Hematopoietic multipotent progenitor cell treated with erythropoietin and hydrocortisone succinate and interleukin-3 and kit ligand, for 6 days (in vitro differentiated cells): ENCODE measurements at regions not wholly inside any gene's neighbourhood (a gene's known extent, or its start where the extent isn't known, plus 50 kb on each side); places are given as distances from the start of the nearest gene placed in this dataset.
A peak's percentile ranks its signal among the peaks of the same experiment; 100 is the strongest.
"Not testable (repeated sequence)": the region's sequence is repeated elsewhere in the genome, so short reads cannot be mapped to it uniquely, and the experiment has no call there.

Experiments used
- DNase-seq: peaks from one replicate; pipeline ENCODE4 v3.0.0-alpha.2; 2015

GRCh38 chr13:86038490-86038889, 239.3 kb upstream of the SLITRK6 start:
- DNase-seq, result no peak

GRCh38 chr13:86020351-86021002, 221.3 kb upstream of the SLITRK6 start:
- DNase-seq, result no peak

- DNase-seq, result no peak
Measured at GRCh38 chr13:86006317-86006716, 207.1 kb upstream of the SLITRK6 start.

GRCh38 chr13:86003029-86003428, 203.8 kb upstream of the SLITRK6 start:
- no peak for DNase-seq

GRCh38 chr13:86000546-86000945, 201.3 kb upstream of the SLITRK6 start:
- DNase-seq, result no peak

GRCh38 chr13:85997587-85997986, 198.4 kb upstream of the SLITRK6 start:
- DNase-seq, result no peak

- DNase-seq, result no peak
Measured at GRCh38 chr13:85995788-85996418, 196.7 kb upstream of the SLITRK6 start.

- no peak for DNase-seq
Measured at GRCh38 chr13:85993567-85993966, 194.3 kb upstream of the SLITRK6 start.

GRCh38 chr13:85990397-85990796, 191.2 kb upstream of the SLITRK6 start:
- no peak for DNase-seq

GRCh38 chr13:85985797-85986196, 186.6 kb upstream of the SLITRK6 start:
- DNase-seq, result no peak

GRCh38 chr13:85982102-85982501, 182.9 kb upstream of the SLITRK6 start:
- no peak for DNase-seq

GRCh38 chr13:85980447-85980846, 181.2 kb upstream of the SLITRK6 start:
- DNase-seq, result not testable (repeated sequence)

GRCh38 chr13:85976242-85976641, 177.0 kb upstream of the SLITRK6 start:
- DNase-seq, result no peak

- DNase-seq, result no peak
Measured at GRCh38 chr13:85974608-85975366, 175.6 kb upstream of the SLITRK6 start.

GRCh38 chr13:85970727-85971126, 171.5 kb upstream of the SLITRK6 start:
- no peak for DNase-seq

GRCh38 chr13:85969331-85969730, 170.1 kb upstream of the SLITRK6 start:
- DNase-seq, result no peak

- no peak for DNase-seq
Measured at GRCh38 chr13:85935868-85936467, 136.7 kb upstream of the SLITRK6 start.

- no peak for DNase-seq
Measured at GRCh38 chr13:85930108-85930507, 130.9 kb upstream of the SLITRK6 start.

GRCh38 chr13:85910962-85911361, 111.7 kb upstream of the SLITRK6 start:
- no peak for DNase-seq

- DNase-seq, result no peak
Measured at GRCh38 chr13:85900521-85900920, 101.3 kb upstream of the SLITRK6 start.

- DNase-seq, result peak; percentile 7
Measured at GRCh38 chr13:85896516-85897450, 97.6 kb upstream of the SLITRK6 start.

GRCh38 chr13:85887406-85887805, 88.2 kb upstream of the SLITRK6 start:
- DNase-seq, result no peak

GRCh38 chr13:85879014-85879413, 79.8 kb upstream of the SLITRK6 start:
- no peak for DNase-seq
